Bronchial epithelial cell (primary cell): ENCODE measurements at regions not wholly inside any gene's neighbourhood (a gene's known extent, or its start where the extent isn't known, plus 50 kb on each side); places are given as distances from the start of the nearest gene placed in this dataset.

ENCODE experiments used
- DNase-seq: peaks from one replicate; pipeline ENCODE4 v3.0.0-alpha.2; 2010; ENCODE audit warnings: low read depth
- FAIRE-seq: peaks from 2 replicates; lab custom pipeline; 2011; peaks lifted over from hg19 to GRCh38; lab: Jason Lieb, UNC
- H3K27me3 ChIP-seq: 2 replicates; pipeline ENCODE4 v1.5.1; 2011; ENCODE audit warnings: low read length; ENCODE audit not compliant: control insufficient read depth, insufficient read depth
- H3K36me3 ChIP-seq: 2 replicates; pipeline ENCODE4 v1.5.1; 2011; ENCODE audit warnings: low read length; ENCODE audit not compliant: control insufficient read depth, insufficient read depth
- H3K4me3 ChIP-seq: 2 replicates; pipeline ENCODE4 v1.5.1; 2011; ENCODE audit warnings: mild to moderate bottlenecking, low read depth, low read length, control low read depth
- TF ChIP-seq, protein P1 (sequence below): IDR thresholded peaks from 2 replicates; pipeline ENCODE4 v1.5.1; 2011; ENCODE audit warnings: mild to moderate bottlenecking, moderate library complexity, low read length, control low read depth, inconsistent platforms; ENCODE audit not compliant: insufficient read depth, severe bottlenecking

DNA sequence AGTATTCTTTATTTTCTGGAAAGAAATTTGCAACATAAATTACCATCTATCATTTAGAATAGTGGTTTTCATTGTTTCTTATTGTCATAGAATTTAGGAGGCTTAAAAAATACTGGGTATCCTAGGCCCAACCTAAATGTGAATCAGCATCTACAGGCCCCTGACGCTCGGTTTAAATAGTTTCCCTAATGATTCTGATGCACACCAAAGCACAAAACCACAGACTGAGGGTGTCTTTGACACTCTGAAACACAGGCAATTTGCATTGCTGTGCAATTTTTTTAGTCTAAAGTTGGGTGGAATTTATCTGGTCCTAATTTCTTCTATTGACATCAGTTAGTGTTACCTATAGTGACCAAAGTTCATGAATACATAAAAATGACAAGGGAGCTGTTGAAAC lies 87.6 kb upstream of the SSTR1 start:
- Histone ChIP-seq H3K36me3 (no peaks in the 10 kb centered on the region), H3K27me3 (no peaks in the 10 kb centered on the region), H3K4me3 (no peak overlapping the region)
- no peak for FAIRE-seq
- TF ChIP-seq, protein P1, sequence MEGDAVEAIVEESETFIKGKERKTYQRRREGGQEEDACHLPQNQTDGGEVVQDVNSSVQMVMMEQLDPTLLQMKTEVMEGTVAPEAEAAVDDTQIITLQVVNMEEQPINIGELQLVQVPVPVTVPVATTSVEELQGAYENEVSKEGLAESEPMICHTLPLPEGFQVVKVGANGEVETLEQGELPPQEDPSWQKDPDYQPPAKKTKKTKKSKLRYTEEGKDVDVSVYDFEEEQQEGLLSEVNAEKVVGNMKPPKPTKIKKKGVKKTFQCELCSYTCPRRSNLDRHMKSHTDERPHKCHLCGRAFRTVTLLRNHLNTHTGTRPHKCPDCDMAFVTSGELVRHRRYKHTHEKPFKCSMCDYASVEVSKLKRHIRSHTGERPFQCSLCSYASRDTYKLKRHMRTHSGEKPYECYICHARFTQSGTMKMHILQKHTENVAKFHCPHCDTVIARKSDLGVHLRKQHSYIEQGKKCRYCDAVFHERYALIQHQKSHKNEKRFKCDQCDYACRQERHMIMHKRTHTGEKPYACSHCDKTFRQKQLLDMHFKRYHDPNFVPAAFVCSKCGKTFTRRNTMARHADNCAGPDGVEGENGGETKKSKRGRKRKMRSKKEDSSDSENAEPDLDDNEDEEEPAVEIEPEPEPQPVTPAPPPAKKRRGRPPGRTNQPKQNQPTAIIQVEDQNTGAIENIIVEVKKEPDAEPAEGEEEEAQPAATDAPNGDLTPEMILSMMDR = no peak
- no peak for DNase-seq

DNA sequence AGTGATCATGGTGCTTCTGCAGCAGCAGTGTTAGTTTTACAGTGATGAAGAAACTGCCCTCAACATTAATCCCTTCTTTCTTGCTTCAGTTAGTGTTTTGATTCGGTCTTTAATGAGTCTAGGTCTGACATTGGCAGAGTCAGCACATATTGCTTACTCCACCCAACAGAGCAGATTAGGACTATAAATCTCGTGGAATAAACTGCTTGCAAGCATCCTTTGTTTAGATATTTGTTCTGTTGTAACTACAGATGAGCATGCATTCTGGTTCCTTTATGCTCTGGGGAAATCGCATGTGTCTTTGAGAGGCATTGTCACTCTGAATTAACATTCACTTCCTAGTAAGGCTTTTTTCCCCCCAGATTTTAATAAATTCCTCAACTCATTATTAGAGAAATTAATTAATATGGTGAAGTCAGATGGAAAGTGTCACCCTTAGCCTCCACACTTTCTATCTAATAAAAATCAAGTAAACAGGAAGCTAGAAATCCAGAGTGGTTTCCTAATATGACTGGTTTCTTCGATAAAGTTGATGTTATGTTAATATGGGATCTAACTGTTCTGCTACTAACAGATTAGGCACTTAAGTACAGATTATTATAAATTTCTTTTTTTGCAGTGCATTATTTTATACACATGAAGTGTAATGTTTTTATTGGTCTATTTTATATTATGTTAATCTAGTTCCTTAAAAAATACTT lies 86.2 kb upstream of the SSTR1 start:
- H3K27me3 ChIP-seq = no peaks in the 10 kb centered on the region
- FAIRE-seq = no peak
- no peak for DNase-seq
- TF ChIP-seq, protein P1 = no peak
- no peak overlapping the region for H3K4me3 ChIP-seq
- H3K36me3 ChIP-seq = no peaks in the 10 kb centered on the region

DNA sequence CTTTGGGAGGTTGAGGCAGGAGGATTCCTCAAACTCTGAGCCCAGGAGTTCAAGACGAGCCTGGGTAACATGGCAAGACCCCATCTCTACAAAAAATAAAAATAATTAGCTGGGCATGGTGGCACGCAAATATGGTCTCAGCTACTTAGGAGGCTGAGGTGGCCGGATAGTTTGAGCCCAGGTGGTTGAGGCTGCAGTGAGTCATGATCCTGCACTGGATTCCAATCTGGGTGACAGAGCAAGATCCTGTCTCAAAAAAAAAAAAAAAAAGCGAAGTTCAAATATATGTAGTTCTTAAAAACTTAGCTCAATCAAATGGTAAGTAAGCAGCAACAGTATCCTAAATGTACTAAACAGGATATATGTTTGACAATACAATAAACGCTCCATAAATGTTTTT lies 85.5 kb upstream of the SSTR1 start:
- no peak for FAIRE-seq
- TF ChIP-seq, protein P1 = no peak
- peak; percentile 38 for DNase-seq
- Histone ChIP-seq H3K4me3 (no peak overlapping the region), H3K27me3 (no peaks in the 10 kb centered on the region), H3K36me3 (no peaks in the 10 kb centered on the region)

DNA sequence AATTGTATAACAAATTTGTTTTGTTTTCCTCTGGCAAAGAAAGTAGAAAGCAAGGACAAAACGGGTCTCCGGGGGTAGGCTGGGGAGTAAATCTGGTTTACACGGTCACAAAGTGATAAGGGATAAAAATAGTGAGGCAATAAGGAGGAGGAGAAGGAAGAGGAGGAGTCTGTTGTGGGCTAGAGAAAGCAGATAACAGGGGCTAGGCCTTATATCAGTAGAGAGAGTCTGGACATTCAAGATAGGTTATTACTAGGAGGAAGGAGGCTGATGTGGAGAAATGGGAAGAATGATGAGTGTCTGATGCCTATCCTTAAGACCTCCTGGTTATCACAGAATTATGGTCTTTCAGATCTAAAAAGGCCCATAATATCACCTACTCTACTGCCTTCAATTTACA lies 83.2 kb upstream of the SSTR1 start:
- FAIRE-seq (no peak), DNase-seq (no peak)
- H3K36me3 ChIP-seq = no peaks in the 10 kb centered on the region
- H3K4me3 ChIP-seq = no peak overlapping the region
- no peaks in the 10 kb centered on the region for H3K27me3 ChIP-seq
- TF ChIP-seq, protein P1 = no peak

DNA sequence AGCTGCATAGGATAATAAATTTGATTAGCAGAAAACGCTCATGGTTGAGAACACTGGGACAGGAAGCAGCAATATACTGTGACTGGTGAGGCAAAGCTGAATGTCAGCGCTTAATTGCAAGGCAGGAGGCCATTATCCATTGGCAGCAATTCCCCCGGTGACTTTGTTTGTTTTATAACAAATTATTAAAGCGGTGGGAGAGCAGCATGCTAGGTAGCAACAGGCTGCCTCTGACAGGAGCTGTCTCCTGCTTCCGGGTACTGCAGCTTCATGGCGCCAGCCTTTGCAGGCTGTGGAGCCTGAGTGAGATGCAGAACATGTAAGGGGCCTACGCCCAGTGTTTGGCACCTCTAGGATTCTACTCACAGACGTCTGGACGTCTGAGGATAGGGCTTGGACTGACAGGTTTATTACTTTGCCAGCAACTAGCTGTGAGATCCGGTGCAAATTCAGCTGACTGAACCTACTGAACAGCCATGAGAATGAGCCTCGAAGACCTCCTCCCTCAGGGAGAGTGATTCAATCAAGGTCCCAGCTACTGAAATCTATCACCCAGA lies 82.1 kb upstream of the SSTR1 start:
- FAIRE-seq (peak; percentile 36), DNase-seq (no peak)
- Histone ChIP-seq H3K4me3 (no peak overlapping the region), H3K27me3 (no peaks in the 10 kb centered on the region), H3K36me3 (no peaks in the 10 kb centered on the region)
- TF ChIP-seq, protein P1 = no peak
